Prostate gland (tissue), 2 donors: ENCODE measurements at regions not wholly inside any gene's neighbourhood (a gene's known extent, or its start where the extent isn't known, plus 50 kb on each side); places are given as distances from the start of the nearest gene placed in this dataset.

ENCODE experiments used
- CTCF ChIP-seq, 4 experiments: fragments of 200-600 bp in 2 of 4; fragments of 450-650 bp in 2 of 4; sonication (generic) in 2 of 4; IDR thresholded peaks; 1 replicate in 3 of 4; 2 replicates in 1 of 4; pipeline ENCODE4 v1.5.1; 2016 to 2019; ENCODE audit warnings: antibody characterized with exemption in 4 of 4, mild to moderate bottlenecking in 2 of 4, moderate library complexity in 2 of 4
- POLR2A ChIP-seq: fragments of 450-650 bp; IDR thresholded peaks from one replicate; pipeline ENCODE4 v1.6.1; 2016; ENCODE audit warnings: antibody characterized with exemption, mild to moderate bottlenecking
- POLR2AphosphoS5 ChIP-seq: sonication (generic); formaldehyde crosslinking; IDR thresholded peaks from one replicate; pipeline ENCODE4 v1.6.1; 2017; ENCODE audit warnings: antibody characterized with exemption

GRCh38 chr13:99746637-99747402, 224.7 kb downstream of the ZIC5 start:
- TF ChIP-seq POLR2A (no peak), POLR2AphosphoS5 (no peak), CTCF (IDR thresholded peaks at IDR 0.05) (no peak)
